Activated T-helper 17 cell treated with anti-CD3 and anti-CD28 coated beads, Interleukin-2, amount 50 U/mL, for 72 hours (primary cell): ENCODE measurements at regions not wholly inside any gene's neighbourhood (a gene's known extent, or its start where the extent isn't known, plus 50 kb on each side); places are given as distances from the start of the nearest gene placed in this dataset.

Source experiments
- ATAC-seq: fragments of 150-1000 bp; cut with Tn5 transposase; replicated peaks from 2 replicates; pipeline ENCODE4 v1.10.0; 2021; ENCODE audit warnings: mild to moderate bottlenecking, moderate library complexity
- H3K27ac Mint-ChIP-seq: one replicate; pipeline ENCODE4 v1.8.0; 2022; ENCODE audit warnings: mixed read lengths
- H3K27me3 Mint-ChIP-seq: one replicate; pipeline ENCODE4 v1.8.0; 2022; ENCODE audit warnings: mixed read lengths
- H3K36me3 Mint-ChIP-seq: one replicate; pipeline ENCODE4 v1.8.0; 2022; ENCODE audit warnings: low read depth, mild to moderate bottlenecking, mixed read lengths
- H3K4me1 Mint-ChIP-seq: one replicate; pipeline ENCODE4 v1.8.0; 2022; ENCODE audit warnings: mixed read lengths
- H3K4me3 Mint-ChIP-seq: one replicate; pipeline ENCODE4 v1.8.0; 2022; ENCODE audit warnings: mild to moderate bottlenecking, mixed read lengths
- H3K9me3 Mint-ChIP-seq: one replicate; pipeline ENCODE4 v1.8.0; 2022; ENCODE audit warnings: mixed read lengths

- Mint-ChIP-seq H3K4me1 (no peaks in the 10 kb centered on the region), H3K9me3 (peaks cover 3% of the 10 kb centered on the region), H3K36me3 (no peaks in the 10 kb centered on the region), H3K4me3 (no peak overlapping the region), H3K27me3 (peaks cover 5% of the 10 kb centered on the region), H3K27ac (no peak overlapping the region)
- ATAC-seq: no peak
Measured at GRCh38 chr9:85136987-85137386, 467.5 kb downstream of the NTRK2 start.

GRCh38 chr9:85136507-85136906 is 467.0 kb downstream of the NTRK2 start:
- Mint-ChIP-seq H3K36me3 (no peaks in the 10 kb centered on the region), H3K9me3 (peaks cover 3% of the 10 kb centered on the region), H3K4me3 (no peak overlapping the region), H3K27me3 (peaks cover 5% of the 10 kb centered on the region), H3K4me1 (no peaks in the 10 kb centered on the region), H3K27ac (no peak overlapping the region)
- no peak for ATAC-seq

- H3K27me3 Mint-ChIP-seq: no peaks in the 10 kb centered on the region
- H3K27ac Mint-ChIP-seq: no peak overlapping the region
- no peaks in the 10 kb centered on the region for H3K4me1 Mint-ChIP-seq
- peaks cover 3% of the 10 kb centered on the region for H3K9me3 Mint-ChIP-seq
- ATAC-seq: no peak
- no peak overlapping the region for H3K4me3 Mint-ChIP-seq
- H3K36me3 Mint-ChIP-seq: no peaks in the 10 kb centered on the region
Measured at GRCh38 chr9:85130764-85131163, 461.2 kb downstream of the NTRK2 start.

GRCh38 chr9:85130260-85130659 is 460.7 kb downstream of the NTRK2 start:
- Mint-ChIP-seq H3K4me3 (no peak overlapping the region), H3K36me3 (no peaks in the 10 kb centered on the region), H3K27ac (no peak overlapping the region), H3K9me3 (peaks cover 3% of the 10 kb centered on the region), H3K4me1 (no peaks in the 10 kb centered on the region), H3K27me3 (no peaks in the 10 kb centered on the region)
- no peak for ATAC-seq

GRCh38 chr9:85129514-85129913 is 460.0 kb downstream of the NTRK2 start:
- Mint-ChIP-seq H3K27ac (no peak overlapping the region), H3K27me3 (no peaks in the 10 kb centered on the region), H3K4me3 (no peak overlapping the region), H3K36me3 (no peaks in the 10 kb centered on the region), H3K4me1 (no peaks in the 10 kb centered on the region), H3K9me3 (no peaks in the 10 kb centered on the region)
- ATAC-seq: no peak

- ATAC-seq: no peak
- Mint-ChIP-seq H3K27ac (no peak overlapping the region), H3K9me3 (peaks cover 3% of the 10 kb centered on the region), H3K4me1 (no peaks in the 10 kb centered on the region), H3K36me3 (no peaks in the 10 kb centered on the region), H3K27me3 (peaks cover 13% of the 10 kb centered on the region), H3K4me3 (no peak overlapping the region)
Measured at GRCh38 chr9:85118990-85119755, 449.6 kb downstream of the NTRK2 start.

GRCh38 chr9:85117831-85118230 is 448.3 kb downstream of the NTRK2 start:
- no peak for ATAC-seq
- Mint-ChIP-seq H3K4me1 (no peaks in the 10 kb centered on the region), H3K9me3 (peaks cover 3% of the 10 kb centered on the region), H3K36me3 (no peaks in the 10 kb centered on the region), H3K4me3 (no peak overlapping the region), H3K27me3 (peaks cover 14% of the 10 kb centered on the region), H3K27ac (no peak overlapping the region)

GRCh38 chr9:85115473-85115872 is 445.9 kb downstream of the NTRK2 start:
- Mint-ChIP-seq H3K4me1 (no peaks in the 10 kb centered on the region), H3K27me3 (peaks cover 23% of the 10 kb centered on the region), H3K4me3 (no peak overlapping the region), H3K9me3 (peaks cover 3% of the 10 kb centered on the region), H3K27ac (no peak overlapping the region), H3K36me3 (no peaks in the 10 kb centered on the region)
- ATAC-seq: no peak

GRCh38 chr9:85114799-85115198 is 445.3 kb downstream of the NTRK2 start:
- H3K36me3 Mint-ChIP-seq: no peaks in the 10 kb centered on the region
- peaks cover 23% of the 10 kb centered on the region for H3K27me3 Mint-ChIP-seq

GRCh38 chr9:85112933-85113418 is 443.4 kb downstream of the NTRK2 start:
- no peak for ATAC-seq
- H3K9me3 Mint-ChIP-seq: no peaks in the 10 kb centered on the region
- H3K4me1 Mint-ChIP-seq: no peaks in the 10 kb centered on the region
- H3K36me3 Mint-ChIP-seq: no peaks in the 10 kb centered on the region
- no peak overlapping the region for H3K27ac Mint-ChIP-seq
- no peak overlapping the region for H3K4me3 Mint-ChIP-seq
- peaks cover 24% of the 10 kb centered on the region for H3K27me3 Mint-ChIP-seq

More at GRCh38 chr9:85114799-85115198, 445.3 kb downstream of the NTRK2 start:
- no peaks in the 10 kb centered on the region for H3K4me1 Mint-ChIP-seq
- ATAC-seq: no peak
- no peaks in the 10 kb centered on the region for H3K9me3 Mint-ChIP-seq
- H3K4me3 Mint-ChIP-seq: no peak overlapping the region
- H3K27ac Mint-ChIP-seq: no peak overlapping the region

GRCh38 chr9:85112391-85112790 is 442.9 kb downstream of the NTRK2 start:
- H3K36me3 Mint-ChIP-seq: no peaks in the 10 kb centered on the region
- ATAC-seq: no peak

GRCh38 chr9:85108746-85109145 is 439.2 kb downstream of the NTRK2 start:
- H3K27ac Mint-ChIP-seq: no peak overlapping the region
- peaks cover 30% of the 10 kb centered on the region for H3K27me3 Mint-ChIP-seq
- no peak overlapping the region for H3K4me3 Mint-ChIP-seq
- ATAC-seq: no peak
- no peaks in the 10 kb centered on the region for H3K9me3 Mint-ChIP-seq
- no peaks in the 10 kb centered on the region for H3K4me1 Mint-ChIP-seq
- H3K36me3 Mint-ChIP-seq: no peaks in the 10 kb centered on the region

More at GRCh38 chr9:85112391-85112790, 442.9 kb downstream of the NTRK2 start:
- H3K4me1 Mint-ChIP-seq: no peaks in the 10 kb centered on the region
- no peaks in the 10 kb centered on the region for H3K9me3 Mint-ChIP-seq
- H3K27me3 Mint-ChIP-seq: peaks cover 24% of the 10 kb centered on the region
- no peak overlapping the region for H3K27ac Mint-ChIP-seq
- H3K4me3 Mint-ChIP-seq: no peak overlapping the region

GRCh38 chr9:85108229-85108628 is 438.7 kb downstream of the NTRK2 start:
- H3K4me1 Mint-ChIP-seq: no peaks in the 10 kb centered on the region
- peaks cover 30% of the 10 kb centered on the region for H3K27me3 Mint-ChIP-seq
- H3K9me3 Mint-ChIP-seq: no peaks in the 10 kb centered on the region
- no peak for ATAC-seq
- no peaks in the 10 kb centered on the region for H3K36me3 Mint-ChIP-seq
- H3K27ac Mint-ChIP-seq: no peak overlapping the region
- H3K4me3 Mint-ChIP-seq: no peak overlapping the region

GRCh38 chr9:85089188-85089969 is 419.9 kb downstream of the NTRK2 start:
- no peaks in the 10 kb centered on the region for H3K36me3 Mint-ChIP-seq
- H3K9me3 Mint-ChIP-seq: no peaks in the 10 kb centered on the region
- H3K27ac Mint-ChIP-seq: no peak overlapping the region
- H3K27me3 Mint-ChIP-seq: no peaks in the 10 kb centered on the region
- no peaks in the 10 kb centered on the region for H3K4me1 Mint-ChIP-seq
- no peak for ATAC-seq
- no peak overlapping the region for H3K4me3 Mint-ChIP-seq

- Mint-ChIP-seq H3K27me3 (peaks cover 16% of the 10 kb centered on the region), H3K27ac (no peak overlapping the region), H3K36me3 (no peaks in the 10 kb centered on the region), H3K4me3 (no peak overlapping the region), H3K4me1 (no peaks in the 10 kb centered on the region), H3K9me3 (no peaks in the 10 kb centered on the region)
- no peak for ATAC-seq
Measured at GRCh38 chr9:85081963-85082362, 412.4 kb downstream of the NTRK2 start.
